GM03348 (cell line): ENCODE measurements at regions not wholly inside any gene's neighbourhood (a gene's known extent, or its start where the extent isn't known, plus 50 kb on each side); places are given as distances from the start of the nearest gene placed in this dataset.

Source experiments
- DNase-seq: peaks from one replicate; pipeline ENCODE4 v3.0.0; 2012; ENCODE audit warnings: low spot score

DNA sequence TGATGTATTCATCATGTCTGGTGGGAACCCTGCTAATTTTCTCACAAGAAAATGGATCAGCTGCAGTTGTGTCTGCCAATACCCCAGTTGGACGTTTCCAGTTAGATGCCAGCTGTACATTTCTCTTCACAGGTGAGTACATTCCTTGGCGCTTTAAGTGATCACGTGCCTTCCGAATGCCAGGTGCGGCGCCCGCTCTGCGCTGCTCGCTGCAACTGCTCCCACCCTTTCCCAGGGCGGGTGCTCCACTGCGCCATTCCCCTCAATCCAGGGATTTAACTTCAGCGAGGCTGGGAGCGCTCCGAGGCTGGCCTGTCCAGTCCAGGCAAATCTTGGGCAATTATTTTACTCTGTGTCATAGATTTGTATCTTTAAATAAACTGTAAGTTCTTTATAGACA is 225.0 kb upstream of the RAB6C start:
- DNase-seq: no peak

GRCh38 chr2:129754831-129755230 is 224.6 kb upstream of the RAB6C start:
- no peak for DNase-seq

- no peak for DNase-seq
These were observed 223.7 kb upstream of the RAB6C start for GRCh38 chr2:129755786-129756185.

GRCh38 chr2:129756276-129756675 is 223.2 kb upstream of the RAB6C start:
- DNase-seq: no peak

- no peak for DNase-seq
These were observed 222.0 kb upstream of the RAB6C start for GRCh38 chr2:129757366-129757914.

GRCh38 chr2:129757915-129758783 is 221.3 kb upstream of the RAB6C start:
- no peak for DNase-seq

GRCh38 chr2:129758784-129759471 is 220.5 kb upstream of the RAB6C start:
- no peak for DNase-seq

- DNase-seq: no peak
These were observed 219.9 kb upstream of the RAB6C start for GRCh38 chr2:129759472-129760010.

DNA sequence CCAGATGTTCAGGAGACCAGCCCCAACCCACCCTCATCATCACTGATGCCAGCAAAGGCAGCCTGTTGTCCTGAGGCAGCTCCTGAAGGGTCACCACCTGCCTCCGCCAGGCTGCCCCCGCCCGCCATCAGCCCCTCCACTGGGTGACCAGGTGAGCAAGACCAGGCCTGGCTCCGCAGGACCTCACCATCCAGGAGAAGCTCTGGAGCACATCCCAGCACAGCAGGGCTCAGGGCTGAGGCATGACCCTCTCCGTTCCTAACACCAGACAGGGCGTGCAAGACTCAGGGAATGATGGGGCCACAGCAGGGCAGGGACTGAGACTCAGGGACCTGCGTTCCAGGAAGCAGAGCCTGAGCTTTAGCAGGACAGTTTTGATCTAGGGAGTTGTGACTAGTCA is 218.8 kb upstream of the RAB6C start:
- DNase-seq: no peak

DNA sequence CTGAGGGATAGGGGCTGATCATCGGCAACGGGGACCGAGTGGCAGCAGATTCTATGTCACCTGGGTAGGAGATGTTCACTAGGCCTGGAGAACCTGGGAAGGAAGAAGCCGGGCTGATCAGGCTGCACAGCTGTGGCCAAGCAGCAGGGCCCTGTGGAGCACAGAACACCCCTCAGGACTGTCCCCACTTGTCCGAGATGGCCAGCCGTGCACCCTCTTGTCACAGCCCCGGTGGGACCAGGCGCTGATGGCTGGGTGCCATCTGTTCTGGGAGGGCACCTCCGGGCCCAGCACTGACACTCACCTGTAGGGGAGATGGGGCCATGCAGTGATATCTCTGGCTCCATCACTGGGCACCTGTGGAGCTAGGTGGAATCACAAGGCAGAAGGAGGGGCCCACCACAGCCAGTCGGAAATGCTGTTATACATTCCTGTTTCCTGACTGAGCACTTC is 217.9 kb upstream of the RAB6C start:
- DNase-seq: no peak

- no peak for DNase-seq
These were observed 216.9 kb upstream of the RAB6C start for GRCh38 chr2:129762386-129763189.

DNA sequence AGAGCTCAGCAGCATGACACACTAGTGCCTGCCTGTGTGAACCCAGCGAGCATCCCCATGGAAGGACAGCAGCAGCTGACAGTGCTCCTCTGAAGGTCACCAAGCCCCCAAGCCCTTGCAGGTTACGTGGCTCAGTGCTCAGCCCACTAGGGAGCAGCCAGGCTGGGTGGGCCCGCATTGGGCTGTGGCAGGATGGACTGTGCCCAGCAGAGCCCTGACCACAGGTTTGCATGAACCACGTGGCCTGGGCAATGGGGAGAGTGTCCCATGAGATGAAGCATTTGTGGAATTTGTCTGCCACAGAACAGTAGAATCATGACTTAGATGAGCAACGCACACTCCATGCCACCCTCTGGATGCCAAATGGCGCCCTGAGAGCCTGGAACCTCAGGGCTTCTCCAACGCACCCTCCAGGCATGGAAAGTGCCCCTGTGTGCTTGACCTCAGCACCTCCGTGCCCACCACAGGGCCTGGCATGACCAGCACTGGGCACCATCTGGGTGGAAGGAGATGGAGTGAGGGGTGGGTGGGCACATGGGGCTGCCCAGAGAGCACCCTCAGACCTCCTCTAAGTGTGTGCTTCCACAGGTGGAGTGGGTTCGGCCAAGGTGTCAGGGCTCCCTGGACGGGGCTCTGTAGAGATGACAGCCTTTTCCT is 216.1 kb upstream of the RAB6C start:
- DNase-seq: no peak

GRCh38 chr2:129763966-129764365 is 215.5 kb upstream of the RAB6C start:
- DNase-seq: no peak

DNA sequence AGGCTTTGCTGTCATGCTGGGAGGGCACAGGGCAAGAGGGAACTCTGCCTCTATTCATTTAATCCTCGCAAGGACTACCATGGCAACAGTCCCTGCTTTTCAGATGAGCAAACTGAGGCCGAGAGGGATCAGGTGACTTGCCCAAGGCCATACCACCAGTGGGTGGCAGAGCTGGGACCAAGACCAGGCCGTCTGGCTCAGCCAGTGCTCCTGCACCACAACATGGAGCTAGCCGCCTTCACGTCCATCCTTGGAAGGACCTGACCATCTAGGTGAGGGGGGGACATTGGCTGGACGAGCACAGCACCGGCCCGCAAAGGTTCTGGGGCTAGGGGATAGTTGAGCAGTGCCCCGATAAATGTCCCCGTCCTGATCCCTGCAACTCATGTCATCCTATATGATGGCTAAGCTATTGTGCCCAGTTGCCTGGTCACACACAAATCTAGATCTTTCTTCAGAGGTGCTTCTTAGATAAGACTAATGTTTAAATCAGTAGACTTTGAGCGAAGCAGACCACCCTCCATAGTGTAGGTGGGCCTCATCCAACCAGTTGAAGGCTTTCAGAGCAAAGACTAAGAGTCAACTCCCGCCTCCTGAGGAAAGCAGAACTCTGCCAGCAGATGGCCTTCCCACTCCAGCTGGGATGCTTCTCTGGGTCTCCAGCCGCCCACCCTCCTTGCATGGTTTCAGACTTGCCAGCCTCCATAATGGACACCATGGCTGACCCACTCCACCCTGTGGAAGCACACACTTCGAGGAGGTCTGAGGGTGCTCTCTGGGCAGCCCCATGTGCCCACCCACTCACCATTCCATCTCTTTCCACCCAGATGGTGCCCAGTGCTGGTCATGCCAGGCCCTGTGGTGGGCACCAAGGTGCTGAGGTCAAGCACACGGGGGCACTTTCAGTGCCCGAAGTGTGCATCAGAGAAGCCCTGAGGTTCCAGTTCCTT is 214.8 kb upstream of the RAB6C start:
- no peak for DNase-seq

GRCh38 chr2:129765326-129765677 is 214.2 kb upstream of the RAB6C start:
- DNase-seq: no peak

GRCh38 chr2:129765678-129766351 is 213.7 kb upstream of the RAB6C start:
- DNase-seq: no peak

- no peak for DNase-seq
These were observed 213.0 kb upstream of the RAB6C start for GRCh38 chr2:129766374-129766993.

DNA sequence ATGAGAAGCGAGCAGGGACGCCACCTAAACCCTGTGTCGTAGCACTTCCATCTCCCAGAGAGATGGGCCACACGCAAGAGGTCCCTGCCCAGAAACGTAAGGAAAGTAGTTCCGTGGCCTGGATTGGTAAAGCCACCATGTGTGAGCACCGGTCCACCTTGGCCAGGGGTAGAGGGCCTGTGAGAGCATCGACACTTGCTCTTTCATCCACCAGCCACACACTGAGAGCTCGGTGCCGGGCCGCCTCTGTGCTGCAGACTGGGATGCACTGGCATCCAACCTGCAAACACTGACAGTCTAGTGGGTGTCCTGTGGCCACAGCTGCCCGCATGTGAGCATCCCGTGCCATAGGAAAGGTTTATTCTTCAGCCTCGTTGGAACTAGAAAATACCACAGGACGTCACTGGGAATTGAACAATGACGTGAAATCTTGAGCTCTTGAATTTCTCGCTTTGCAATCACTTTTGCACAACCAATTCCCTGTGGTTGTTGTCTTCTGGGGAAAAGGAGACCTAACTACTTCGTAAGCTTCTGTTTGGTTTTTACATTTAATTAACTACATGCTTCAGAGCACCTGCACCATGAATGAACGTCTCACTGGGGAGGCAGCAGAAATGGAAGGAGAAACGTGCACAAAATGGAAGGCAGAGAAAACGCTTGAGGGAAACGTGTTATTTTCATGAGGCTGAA is 212.0 kb upstream of the RAB6C start:
- no peak for DNase-seq

DNA sequence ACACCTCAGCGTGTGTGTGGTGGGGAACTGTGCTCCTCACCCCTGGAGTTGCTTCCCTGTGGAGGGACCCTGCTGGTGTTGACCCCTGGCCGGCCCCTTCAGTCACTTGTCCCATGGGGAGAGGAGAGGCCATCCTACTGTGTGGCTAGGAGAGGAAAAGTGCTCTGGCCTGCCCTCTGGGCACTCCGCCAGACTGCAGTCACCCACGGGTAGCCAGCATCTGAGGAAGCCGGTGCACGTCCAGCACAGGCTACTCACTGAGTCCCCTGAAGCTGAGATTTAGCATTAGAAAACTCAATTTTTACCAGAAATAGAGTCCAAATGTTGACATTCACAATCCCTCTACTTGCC is 211.5 kb upstream of the RAB6C start:
- DNase-seq: no peak
